Endothelial cell of umbilical vein (primary cell): ENCODE measurements at regions not wholly inside any gene's neighbourhood (a gene's known extent, or its start where the extent isn't known, plus 50 kb on each side); places are given as distances from the start of the nearest gene placed in this dataset.

ENCODE experiments used
- BruUV-seq: library from RNA; stranded (reverse); fragments of 400-500 nt; replicated peaks from 2 replicates; lab custom pipeline; 2021; lab: Mats Ljungman, UMichigan
- CTCF ChIA-PET: fragments of 300-600, 350-600 bp; sonication (Branson Sonifier 250); formaldehyde crosslinking; loops from one replicate; lab custom pipeline; 2021; ENCODE audit warnings: antibody characterized with exemption, inconsistent platforms; lab: Charles Lee
- POLR2A ChIA-PET: fragments of 300-600, 350-600 bp; sonication (Branson Sonifier 250); formaldehyde crosslinking; loops from one replicate; lab custom pipeline; 2021; ENCODE audit warnings: antibody characterized with exemption, inconsistent platforms; lab: Charles Lee
- DNase-seq: peaks from one replicate; pipeline ENCODE4 v3.0.0-alpha.2; 2011; ENCODE audit warnings: low read depth, low spot score
- FAIRE-seq: peaks from 2 replicates; lab custom pipeline; 2011; peaks lifted over from hg19 to GRCh38; lab: Jason Lieb, UNC
- H2AFZ ChIP-seq: 2 replicates; pipeline ENCODE4 v1.6.0; 2012; ENCODE audit warnings: low read depth, low read length, control low read depth, inconsistent platforms
- H3K27ac ChIP-seq: 2 replicates; pipeline ENCODE4 v1.5.1; 2011; ENCODE audit warnings: low read depth, mild to moderate bottlenecking, control low read depth, low read length, moderate library complexity; ENCODE audit not compliant: insufficient read depth
- H3K27me3 ChIP-seq, 2 experiments: 2 replicates each; pipeline versions ENCODE4 v1.6.0 to v1.6.1; 2011; ENCODE audit warnings: low read length in 2 of 2, mixed read lengths in 1 of 2; ENCODE audit not compliant: control insufficient read depth in 2 of 2, insufficient read depth in 2 of 2
- H3K36me3 ChIP-seq, 2 experiments: 2 replicates in 1 of 2; 3 replicates in 1 of 2; pipeline ENCODE4 v1.5.1; 2011; ENCODE audit warnings: low read length in 2 of 2, mild to moderate bottlenecking in 1 of 2, moderate library complexity in 1 of 2; ENCODE audit not compliant: control insufficient read depth in 2 of 2, insufficient read depth in 2 of 2; ENCODE audit errors: extremely low read depth in 1 of 2
- H3K4me1 ChIP-seq: 3 replicates; pipeline ENCODE4 v1.5.1; 2011; ENCODE audit warnings: mild to moderate bottlenecking, low read length; ENCODE audit not compliant: control insufficient read depth, insufficient read depth; ENCODE audit errors: extremely low read depth
- H3K4me2 ChIP-seq: 2 replicates; pipeline ENCODE4 v1.6.1; 2011; ENCODE audit warnings: low read length, control low read depth, mixed read lengths; ENCODE audit not compliant: insufficient read depth
- H3K4me3 ChIP-seq, 3 experiments: fragments of 200-600 bp in 1 of 3; sonication (generic), shearing (Covaris generic) in 1 of 3; replicated peaks in 1 of 3; 2 replicates each; pipeline ENCODE4 v1.5.1; 2011 to 2016; ENCODE audit warnings: control low read depth in 3 of 3, low read length in 3 of 3, mild to moderate bottlenecking in 2 of 3, inconsistent platforms in 1 of 3, low read depth in 1 of 3, moderate library complexity in 1 of 3; ENCODE audit not compliant: insufficient read depth in 1 of 3
- H3K79me2 ChIP-seq: 2 replicates; pipeline ENCODE4 v1.6.0; 2012; ENCODE audit warnings: low read length, inconsistent platforms; ENCODE audit not compliant: control insufficient read depth, insufficient read depth
- H3K9ac ChIP-seq: replicated peaks from 2 replicates; pipeline ENCODE3; 2011; ENCODE audit warnings: low read length, control low read depth; ENCODE audit not compliant: insufficient read depth; ENCODE audit errors: extremely low read depth
- H3K9me1 ChIP-seq: replicated peaks from 3 replicates; pipeline ENCODE4 v1.6.0; 2011; ENCODE audit warnings: mild to moderate bottlenecking, low read length; ENCODE audit not compliant: control insufficient read depth, insufficient read depth; ENCODE audit errors: extremely low read depth
- H3K9me3 ChIP-seq: replicated peaks from 2 replicates; pipeline ENCODE4 v1.5.1; 2012; ENCODE audit warnings: low read length, inconsistent platforms; ENCODE audit not compliant: control insufficient read depth, insufficient read depth
- H4K20me1 ChIP-seq: replicated peaks from 2 replicates; pipeline ENCODE3; 2011; ENCODE audit warnings: mild to moderate bottlenecking, low read length; ENCODE audit not compliant: control insufficient read depth, insufficient read depth; ENCODE audit errors: extremely low read depth
- EZH2 ChIP-seq: IDR thresholded peaks from 2 replicates; pipeline ENCODE4 v1.6.1; 2012; ENCODE audit warnings: borderline replicate concordance, low read depth, mild to moderate bottlenecking, moderate library complexity, low read length, inconsistent platforms; ENCODE audit not compliant: severe bottlenecking
- FOS ChIP-seq: IDR thresholded peaks from 2 replicates; pipeline ENCODE4 v1.6.1; 2011; ENCODE audit warnings: mild to moderate bottlenecking, low read length, moderate library complexity, borderline replicate concordance; ENCODE audit not compliant: insufficient read depth
- GATA2 ChIP-seq: IDR thresholded peaks from 2 replicates; pipeline ENCODE4 v1.7.0; 2011; ENCODE audit warnings: low read depth, mild to moderate bottlenecking, moderate library complexity, mixed read lengths, low read length; ENCODE audit not compliant: insufficient read length, insufficient read depth
- JUN ChIP-seq: IDR thresholded peaks from 2 replicates; pipeline ENCODE4 v1.6.1; 2011; ENCODE audit warnings: borderline replicate concordance, low read depth; ENCODE audit not compliant: insufficient read length, insufficient read depth
- MYC ChIP-seq: IDR thresholded peaks from one replicate; pipeline ENCODE4 v1.6.1; 2011; ENCODE audit warnings: mild to moderate bottlenecking, low read depth, low read length
- POLR2A ChIP-seq: IDR thresholded peaks from 2 replicates; pipeline ENCODE4 v1.6.1; 2012; ENCODE audit warnings: low read depth, mild to moderate bottlenecking, control low read depth, low read length
- POLR2AphosphoS5 ChIP-seq: IDR thresholded peaks from 2 replicates; pipeline ENCODE4 v1.6.1; 2012; ENCODE audit warnings: low read depth, mild to moderate bottlenecking, control low read depth, low read length, moderate library complexity; ENCODE audit not compliant: insufficient read depth
- dilution Hi-C: fragments of 300-500 bp; cut with MboI; formaldehyde crosslinking; loops from one replicate; pipeline ENCODE4 v1.15.0; 2019; ENCODE audit warnings: low sequenced_read_pairs; ENCODE audit not compliant: extremely low pct_ligation_motif_present
- intact Hi-C: fragments of 100-400 bp; cut with micrococcal nuclease; formaldehyde crosslinking; loops from one replicate; pipeline ENCODE4 v1.10.0; 2022
- TF ChIP-seq, protein P1 (sequence below): IDR thresholded peaks from 2 replicates; pipeline ENCODE4 v1.6.1; 2011; ENCODE audit not compliant: insufficient read depth, insufficient read length
- TF ChIP-seq, protein P2 (sequence below), 2 donors: IDR thresholded peaks; 1 replicate in 1 of 2; 2 replicates in 1 of 2; pipeline ENCODE4 v1.5.1; 2011; ENCODE audit warnings: low read length in 2 of 2, mild to moderate bottlenecking in 2 of 2, moderate library complexity in 2 of 2, control low read depth in 1 of 2, inconsistent platforms in 1 of 2, low read depth in 1 of 2; ENCODE audit not compliant: insufficient read depth in 1 of 2; ENCODE audit errors: extremely low read depth in 1 of 2

DNA sequence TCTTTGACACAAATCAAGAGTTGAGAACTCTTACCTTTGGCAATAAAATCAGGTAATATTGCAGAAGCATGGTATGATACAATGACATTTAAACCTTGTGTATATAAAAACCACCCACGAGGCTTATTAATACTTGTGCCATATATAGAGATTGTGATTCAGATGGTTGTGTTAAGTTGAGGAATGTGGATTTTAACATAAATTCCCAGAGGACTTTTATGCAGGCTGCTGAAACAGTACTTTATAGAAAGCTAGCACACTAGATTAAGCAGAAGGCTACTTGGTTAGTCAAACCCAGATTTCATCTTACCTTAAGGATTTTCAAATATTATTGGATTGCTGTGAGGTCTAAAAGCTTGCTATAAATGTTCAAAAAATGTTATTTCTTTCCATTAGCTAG lies 325.7 kb upstream of the PCDH10 start:
- Histone ChIP-seq H3K27ac (no peak overlapping the region), H3K4me2 (no peak overlapping the region), H3K9ac (no peak overlapping the region), H3K36me3 (no peaks in the 10 kb centered on the region), H3K9me3 (no peaks in the 10 kb centered on the region), H3K4me1 (no peaks in the 10 kb centered on the region), H2AFZ (no peak overlapping the region), H3K4me3 (no peak overlapping the region), H3K27me3 (no peaks in the 10 kb centered on the region), H3K79me2 (no peaks in the 10 kb centered on the region), H4K20me1 (no peaks in the 10 kb centered on the region), H3K9me1 (no peaks in the 10 kb centered on the region)
- intact Hi-C loops (no loop called here), dilution Hi-C loops (no loop called here)
- CTCF ChIA-PET = interaction anchor here (1.0 to 2.2 kb wide), 3 partner anchors 8 to 323 kb away, joined by 4 to 6 read pairs (median 4); no protein-coding TSS in a partner anchor
- BruUV-seq = no TSS peak
- POLR2A ChIA-PET = no interaction called here
- TF ChIP-seq, protein P1, sequence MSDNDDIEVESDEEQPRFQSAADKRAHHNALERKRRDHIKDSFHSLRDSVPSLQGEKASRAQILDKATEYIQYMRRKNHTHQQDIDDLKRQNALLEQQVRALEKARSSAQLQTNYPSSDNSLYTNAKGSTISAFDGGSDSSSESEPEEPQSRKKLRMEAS = no peak
- no peak for TF ChIP-seq EZH2
- TF ChIP-seq MYC = no peak
- no peak for TF ChIP-seq FOS
- FAIRE-seq = no peak
- no peak for DNase-seq

DNA sequence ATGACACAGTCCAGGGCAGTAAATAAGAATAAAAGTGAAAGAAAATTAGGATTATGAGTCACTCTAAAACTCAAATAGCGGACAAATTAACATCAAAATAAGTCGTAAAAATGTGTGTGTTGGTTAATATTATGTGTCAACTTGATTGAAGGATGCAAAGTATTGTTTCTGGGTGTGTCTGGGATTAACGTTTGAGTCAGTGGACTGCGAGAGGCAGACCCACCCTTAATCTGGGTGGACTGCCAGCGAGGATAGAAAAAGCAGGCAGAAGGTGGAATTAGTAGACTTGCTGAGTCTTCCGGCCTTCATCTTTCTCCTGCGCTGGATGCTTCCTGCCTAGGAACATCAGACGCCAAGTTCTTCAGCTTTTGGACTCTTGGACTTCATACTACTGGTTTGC lies 324.3 kb upstream of the PCDH10 start:
- intact Hi-C loops (no loop called here), dilution Hi-C loops (no loop called here)
- DNase-seq = no peak
- Histone ChIP-seq H3K27me3 (no peaks in the 10 kb centered on the region), H3K4me2 (no peak overlapping the region), H3K36me3 (no peaks in the 10 kb centered on the region), H3K9ac (no peak overlapping the region), H3K4me3 (no peak overlapping the region), H3K27ac (no peak overlapping the region), H3K79me2 (no peaks in the 10 kb centered on the region), H3K9me3 (no peaks in the 10 kb centered on the region), H3K9me1 (no peaks in the 10 kb centered on the region), H3K4me1 (no peaks in the 10 kb centered on the region), H2AFZ (no peak overlapping the region), H4K20me1 (no peaks in the 10 kb centered on the region)
- CTCF ChIA-PET = no interaction called here
- POLR2A ChIA-PET = no interaction called here
- TF ChIP-seq JUN = no peak
- no peak for TF ChIP-seq GATA2
- TF ChIP-seq, protein P2, sequence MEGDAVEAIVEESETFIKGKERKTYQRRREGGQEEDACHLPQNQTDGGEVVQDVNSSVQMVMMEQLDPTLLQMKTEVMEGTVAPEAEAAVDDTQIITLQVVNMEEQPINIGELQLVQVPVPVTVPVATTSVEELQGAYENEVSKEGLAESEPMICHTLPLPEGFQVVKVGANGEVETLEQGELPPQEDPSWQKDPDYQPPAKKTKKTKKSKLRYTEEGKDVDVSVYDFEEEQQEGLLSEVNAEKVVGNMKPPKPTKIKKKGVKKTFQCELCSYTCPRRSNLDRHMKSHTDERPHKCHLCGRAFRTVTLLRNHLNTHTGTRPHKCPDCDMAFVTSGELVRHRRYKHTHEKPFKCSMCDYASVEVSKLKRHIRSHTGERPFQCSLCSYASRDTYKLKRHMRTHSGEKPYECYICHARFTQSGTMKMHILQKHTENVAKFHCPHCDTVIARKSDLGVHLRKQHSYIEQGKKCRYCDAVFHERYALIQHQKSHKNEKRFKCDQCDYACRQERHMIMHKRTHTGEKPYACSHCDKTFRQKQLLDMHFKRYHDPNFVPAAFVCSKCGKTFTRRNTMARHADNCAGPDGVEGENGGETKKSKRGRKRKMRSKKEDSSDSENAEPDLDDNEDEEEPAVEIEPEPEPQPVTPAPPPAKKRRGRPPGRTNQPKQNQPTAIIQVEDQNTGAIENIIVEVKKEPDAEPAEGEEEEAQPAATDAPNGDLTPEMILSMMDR (IDR thresholded peaks at IDR 0.05; ENCODE audit: extremely low read depth in 1 of 2, insufficient read depth in 1 of 2, low read depth in 1 of 2, low read length in 2 of 2) = no peak
- TF ChIP-seq, protein P1 = no peak
- no peak for TF ChIP-seq EZH2
- TF ChIP-seq POLR2AphosphoS5 = no peak
- no peak for TF ChIP-seq POLR2A
- TF ChIP-seq MYC = no peak
- TF ChIP-seq FOS = no peak
- FAIRE-seq = no peak
- no TSS peak for BruUV-seq
